Breast epithelium (tissue), 4 donors: ENCODE measurements at regions not wholly inside any gene's neighbourhood (a gene's known extent, or its start where the extent isn't known, plus 50 kb on each side); places are given as distances from the start of the nearest gene placed in this dataset.

ENCODE experiments used
- DNase-seq, 2 donors: peaks; one replicate each; pipeline ENCODE4 v3.0.0-alpha.2; 2019; ENCODE audit warnings: low spot score in 2 of 2
- H3K27ac ChIP-seq, 2 donors: fragments of 200-600 bp; sonication (generic) in 1 of 2; one replicate each; pipeline ENCODE4 v1.5.1; 2016 to 2019; ENCODE audit warnings: mild to moderate bottlenecking in 1 of 2
- H3K27me3 ChIP-seq, 2 donors: fragments of 200-600 bp; sonication (generic) in 1 of 2; one replicate each; pipeline versions ENCODE4 v1.5.1 to v1.6.0; 2017 to 2019; ENCODE audit warnings: control low read depth in 1 of 2, mild to moderate bottlenecking in 1 of 2
- H3K36me3 ChIP-seq: fragments of 200-600 bp; one replicate; pipeline ENCODE4 v1.5.1; 2019
- H3K4me1 ChIP-seq, 2 donors: fragments of 200-600 bp; sonication (generic); one replicate each; pipeline ENCODE4 v1.5.1; 2016 to 2019; ENCODE audit warnings: control low read depth in 1 of 2
- H3K4me3 ChIP-seq, 3 donors: fragments of 200-600 bp; sonication (generic); 1 replicate in 2 of 3; 2 replicates in 1 of 3; pipeline ENCODE4 v1.5.1; 2016 to 2019; ENCODE audit warnings: mild to moderate bottlenecking in 3 of 3, moderate library complexity in 2 of 3
- H3K9me3 ChIP-seq, 2 donors: fragments of 200-600 bp; sonication (generic) in 1 of 2; one replicate each; pipeline ENCODE4 v1.5.1; 2016 to 2019; ENCODE audit warnings: control low read depth in 1 of 2
- POLR2A ChIP-seq: fragments of 450-650 bp; IDR thresholded peaks from one replicate; pipeline ENCODE4 v1.6.1; 2016; ENCODE audit warnings: antibody characterized with exemption, mild to moderate bottlenecking, moderate library complexity
- POLR2AphosphoS5 ChIP-seq, 3 donors: sonication (generic); formaldehyde crosslinking; IDR thresholded peaks; one replicate each; pipeline ENCODE4 v1.6.1; 2017; ENCODE audit warnings: antibody characterized with exemption in 3 of 3
- intact Hi-C: fragments of 100-400 bp; cut with DNase I; formaldehyde crosslinking; loops from one replicate; pipeline ENCODE4 v1.15.1; 2023; ENCODE audit warnings: low total_unique reads
- TF ChIP-seq, protein P1 (sequence below), 3 donors: fragments of 450-650 bp; IDR thresholded peaks; one replicate each; pipeline ENCODE4 v1.5.1; 2016 to 2017; ENCODE audit warnings: antibody characterized with exemption in 3 of 3, mild to moderate bottlenecking in 3 of 3, moderate library complexity in 3 of 3

- Histone ChIP-seq H3K27me3 (no peaks in the 10 kb centered on the region), H3K9me3 (no peaks in the 10 kb centered on the region), H3K27ac (no peak overlapping the region), H3K4me3 (no peak overlapping the region), H3K4me1 (no peaks in the 10 kb centered on the region), H3K36me3 (no peaks in the 10 kb centered on the region)
- intact Hi-C loops = no loop called here
- TF ChIP-seq POLR2A = no peak
- TF ChIP-seq POLR2AphosphoS5 (IDR thresholded peaks at IDR 0.05) = no peak
- TF ChIP-seq, protein P1, sequence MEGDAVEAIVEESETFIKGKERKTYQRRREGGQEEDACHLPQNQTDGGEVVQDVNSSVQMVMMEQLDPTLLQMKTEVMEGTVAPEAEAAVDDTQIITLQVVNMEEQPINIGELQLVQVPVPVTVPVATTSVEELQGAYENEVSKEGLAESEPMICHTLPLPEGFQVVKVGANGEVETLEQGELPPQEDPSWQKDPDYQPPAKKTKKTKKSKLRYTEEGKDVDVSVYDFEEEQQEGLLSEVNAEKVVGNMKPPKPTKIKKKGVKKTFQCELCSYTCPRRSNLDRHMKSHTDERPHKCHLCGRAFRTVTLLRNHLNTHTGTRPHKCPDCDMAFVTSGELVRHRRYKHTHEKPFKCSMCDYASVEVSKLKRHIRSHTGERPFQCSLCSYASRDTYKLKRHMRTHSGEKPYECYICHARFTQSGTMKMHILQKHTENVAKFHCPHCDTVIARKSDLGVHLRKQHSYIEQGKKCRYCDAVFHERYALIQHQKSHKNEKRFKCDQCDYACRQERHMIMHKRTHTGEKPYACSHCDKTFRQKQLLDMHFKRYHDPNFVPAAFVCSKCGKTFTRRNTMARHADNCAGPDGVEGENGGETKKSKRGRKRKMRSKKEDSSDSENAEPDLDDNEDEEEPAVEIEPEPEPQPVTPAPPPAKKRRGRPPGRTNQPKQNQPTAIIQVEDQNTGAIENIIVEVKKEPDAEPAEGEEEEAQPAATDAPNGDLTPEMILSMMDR (IDR thresholded peaks at IDR 0.05) = no peak
- no peak for DNase-seq
Observed at GRCh38 chr2:63663013-63663864, 74.5 kb downstream of the MDH1 start.

GRCh38 chr2:63665091-63665490 is 76.3 kb downstream of the MDH1 start:
- TF ChIP-seq POLR2AphosphoS5 (IDR thresholded peaks at IDR 0.05) = no peak
- TF ChIP-seq, protein P1 (IDR thresholded peaks at IDR 0.05) = no peak
- no peak for TF ChIP-seq POLR2A
- no peak for DNase-seq
- Histone ChIP-seq H3K4me1 (no peaks in the 10 kb centered on the region), H3K27me3 (no peaks in the 10 kb centered on the region), H3K9me3 (no peaks in the 10 kb centered on the region), H3K27ac (no peak overlapping the region), H3K4me3 (no peak overlapping the region), H3K36me3 (no peaks in the 10 kb centered on the region)
- intact Hi-C loops = no loop called here

DNA sequence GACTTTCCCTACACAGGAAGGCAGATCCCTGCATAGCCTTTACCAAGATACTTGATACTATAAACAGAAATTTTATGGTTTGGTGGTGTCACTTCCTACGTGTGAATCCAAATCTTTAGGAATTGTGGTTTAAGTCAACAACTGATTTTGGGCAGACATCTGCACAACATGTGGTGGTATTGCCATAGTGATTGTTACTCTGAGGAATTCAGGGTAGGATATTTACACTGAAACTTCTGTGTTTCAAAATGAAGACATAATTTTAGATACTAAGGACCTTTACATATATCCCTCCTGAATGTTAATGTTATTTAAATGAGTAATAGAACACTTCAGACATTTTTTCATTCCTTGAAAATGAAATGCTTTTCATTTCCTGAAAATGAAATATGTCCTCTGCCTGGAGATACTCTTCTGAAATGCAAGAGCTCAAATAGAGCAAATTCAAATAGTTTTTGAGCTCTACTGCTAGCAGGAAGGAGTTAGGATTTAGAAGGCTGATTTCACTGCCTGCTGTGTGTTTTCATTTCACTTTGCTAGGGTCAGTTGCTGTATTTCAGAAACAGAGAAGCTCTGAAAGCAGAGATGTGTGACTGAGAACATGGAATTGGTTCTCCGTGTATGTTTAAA is 77.2 kb downstream of the MDH1 start:
- Histone ChIP-seq H3K27me3 (no peaks in the 10 kb centered on the region), H3K4me1 (no peaks in the 10 kb centered on the region)

GRCh38 chr2:63667132-63667700 is 78.5 kb downstream of the MDH1 start:
- peak in 1 of 2 donors; percentile 57 for DNase-seq
- Histone ChIP-seq H3K27ac (no peak overlapping the region), H3K4me1 (no peaks in the 10 kb centered on the region), H3K27me3 (no peaks in the 10 kb centered on the region), H3K9me3 (no peaks in the 10 kb centered on the region), H3K36me3 (no peaks in the 10 kb centered on the region), H3K4me3 (no peak overlapping the region)
- intact Hi-C loops = no loop called here
- TF ChIP-seq, protein P1 (IDR thresholded peaks at IDR 0.05) = no peak
- TF ChIP-seq POLR2AphosphoS5 (IDR thresholded peaks at IDR 0.05) (no peak), POLR2A (no peak)

More for the DNA sequence above, 77.2 kb downstream of the MDH1 start:
- Histone ChIP-seq H3K4me3 (no peak overlapping the region), H3K36me3 (no peaks in the 10 kb centered on the region), H3K27ac (no peak overlapping the region), H3K9me3 (no peaks in the 10 kb centered on the region)
- no peak for DNase-seq
- TF ChIP-seq POLR2A (no peak), POLR2AphosphoS5 (IDR thresholded peaks at IDR 0.05) (no peak)
- TF ChIP-seq, protein P1 (IDR thresholded peaks at IDR 0.05) = no peak
- intact Hi-C loops = no loop called here

- H3K4me3 ChIP-seq = no peak overlapping the region
- H3K36me3 ChIP-seq = no peaks in the 10 kb centered on the region
- TF ChIP-seq POLR2AphosphoS5 (IDR thresholded peaks at IDR 0.05) (no peak), POLR2A (no peak)
- TF ChIP-seq, protein P1 (IDR thresholded peaks at IDR 0.05) = no peak
- no peaks in the 10 kb centered on the region for H3K27me3 ChIP-seq
- no peaks in the 10 kb centered on the region for H3K4me1 ChIP-seq
- intact Hi-C loops = no loop called here
- no peak overlapping the region for H3K27ac ChIP-seq
- no peaks in the 10 kb centered on the region for H3K9me3 ChIP-seq
- no peak for DNase-seq
Observed at GRCh38 chr2:63668000-63668399, 79.2 kb downstream of the MDH1 start.
